ENCODE measurements at regions not wholly inside any gene's neighbourhood (a gene's known extent, or its start where the extent isn't known, plus 50 kb on each side); places are given as distances from the start of the nearest gene placed in this dataset.

DNA sequence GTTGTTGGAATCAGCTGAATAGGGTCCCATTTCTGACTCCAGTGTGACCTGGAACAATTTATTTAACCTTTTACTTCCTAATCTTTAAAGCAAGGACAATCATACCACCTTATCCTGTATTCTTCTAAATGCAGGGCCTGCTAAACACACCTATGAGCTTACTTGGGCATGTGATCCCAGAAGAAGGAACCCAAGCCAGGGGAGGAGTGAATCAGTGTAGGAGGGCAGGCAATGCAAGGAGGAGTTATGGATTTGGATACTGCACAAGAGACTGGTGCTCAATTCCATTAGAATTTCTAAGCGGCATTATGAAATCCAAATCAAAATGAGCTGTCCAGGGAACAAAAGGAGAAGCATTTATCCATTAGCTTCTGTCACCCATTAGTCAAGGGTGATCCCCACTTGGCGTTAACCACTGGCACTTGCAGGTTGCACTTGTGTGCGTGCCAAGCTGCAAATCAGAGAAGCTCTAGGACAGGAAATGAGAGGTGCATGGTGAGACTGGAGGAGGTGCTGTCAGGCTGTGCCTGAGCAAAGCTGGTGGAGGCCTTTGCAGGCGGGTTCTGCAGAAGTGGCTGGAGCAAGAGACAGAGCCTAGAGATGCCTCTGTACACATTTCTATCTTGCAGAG is 297.2 kb upstream of the PLXNA2 start:
- H3K27me3 ChIP-seq (ENCODE audit: insufficient read depth, low read depth, severe bottlenecking), result no peaks in the 10 kb centered on the region
- H3K27ac ChIP-seq, result no peak overlapping the region
- DNase-seq, result no peak
- no peaks in the 10 kb centered on the region for H3K9me3 ChIP-seq (ENCODE audit: severe bottlenecking)
- TF ChIP-seq, protein P1, sequence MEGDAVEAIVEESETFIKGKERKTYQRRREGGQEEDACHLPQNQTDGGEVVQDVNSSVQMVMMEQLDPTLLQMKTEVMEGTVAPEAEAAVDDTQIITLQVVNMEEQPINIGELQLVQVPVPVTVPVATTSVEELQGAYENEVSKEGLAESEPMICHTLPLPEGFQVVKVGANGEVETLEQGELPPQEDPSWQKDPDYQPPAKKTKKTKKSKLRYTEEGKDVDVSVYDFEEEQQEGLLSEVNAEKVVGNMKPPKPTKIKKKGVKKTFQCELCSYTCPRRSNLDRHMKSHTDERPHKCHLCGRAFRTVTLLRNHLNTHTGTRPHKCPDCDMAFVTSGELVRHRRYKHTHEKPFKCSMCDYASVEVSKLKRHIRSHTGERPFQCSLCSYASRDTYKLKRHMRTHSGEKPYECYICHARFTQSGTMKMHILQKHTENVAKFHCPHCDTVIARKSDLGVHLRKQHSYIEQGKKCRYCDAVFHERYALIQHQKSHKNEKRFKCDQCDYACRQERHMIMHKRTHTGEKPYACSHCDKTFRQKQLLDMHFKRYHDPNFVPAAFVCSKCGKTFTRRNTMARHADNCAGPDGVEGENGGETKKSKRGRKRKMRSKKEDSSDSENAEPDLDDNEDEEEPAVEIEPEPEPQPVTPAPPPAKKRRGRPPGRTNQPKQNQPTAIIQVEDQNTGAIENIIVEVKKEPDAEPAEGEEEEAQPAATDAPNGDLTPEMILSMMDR (IDR thresholded peaks at IDR 0.05; ENCODE audit: low read depth, low read length), result no peak
- H3K36me3 ChIP-seq, result no peaks in the 10 kb centered on the region
- no peak overlapping the region for H3K4me3 ChIP-seq (ENCODE audit: low read depth, low read length)

DNA sequence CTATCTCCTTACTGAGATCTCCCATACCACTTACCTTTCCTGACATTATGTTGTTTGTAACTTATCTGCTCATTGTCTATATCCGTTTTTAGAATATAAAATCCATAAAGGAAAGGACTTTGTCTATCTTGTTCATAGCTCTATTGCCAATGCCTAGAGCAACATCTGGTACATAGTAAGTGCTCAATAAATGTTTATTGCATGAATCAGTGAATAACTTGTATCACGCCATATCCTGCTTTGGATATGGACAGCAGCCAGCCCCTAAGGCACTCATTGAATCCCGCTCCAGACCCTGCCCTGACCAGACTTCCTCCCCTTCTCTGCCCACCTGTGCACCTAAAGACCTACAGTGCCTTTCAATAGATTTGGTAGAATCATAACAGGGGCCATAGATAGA is 298.1 kb upstream of the PLXNA2 start:
- no peaks in the 10 kb centered on the region for H3K9me3 ChIP-seq (ENCODE audit: severe bottlenecking)
- no peak overlapping the region for H3K4me3 ChIP-seq (ENCODE audit: low read depth, low read length)
- H3K36me3 ChIP-seq, result no peaks in the 10 kb centered on the region
- DNase-seq, result no peak
- TF ChIP-seq, protein P1 (IDR thresholded peaks at IDR 0.05; ENCODE audit: low read depth, low read length), result no peak
- H3K27ac ChIP-seq, result no peak overlapping the region
- H3K27me3 ChIP-seq (ENCODE audit: insufficient read depth, low read depth, severe bottlenecking), result no peaks in the 10 kb centered on the region

DNA sequence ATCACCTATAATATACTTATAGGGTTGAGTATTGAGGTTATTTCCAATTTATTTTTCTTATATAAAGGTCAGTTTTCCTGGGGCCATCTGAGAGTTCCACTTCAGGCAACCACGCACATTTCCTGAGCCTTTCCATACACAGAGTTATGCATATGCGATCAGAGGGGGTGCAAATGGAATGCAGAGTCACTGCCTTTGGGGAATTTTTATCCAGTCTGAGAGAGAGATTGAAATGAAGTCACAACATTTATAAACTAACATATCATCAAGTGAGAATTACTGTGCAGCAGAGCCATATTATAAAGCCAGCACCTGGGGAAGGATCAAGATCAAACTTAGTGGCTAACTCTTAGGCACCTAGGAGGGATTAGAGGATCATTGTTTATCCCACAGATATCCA is 299.9 kb upstream of the PLXNA2 start:
- TF ChIP-seq, protein P1 (IDR thresholded peaks at IDR 0.05; ENCODE audit: low read depth, low read length), result no peak
- DNase-seq, result no peak

DNA sequence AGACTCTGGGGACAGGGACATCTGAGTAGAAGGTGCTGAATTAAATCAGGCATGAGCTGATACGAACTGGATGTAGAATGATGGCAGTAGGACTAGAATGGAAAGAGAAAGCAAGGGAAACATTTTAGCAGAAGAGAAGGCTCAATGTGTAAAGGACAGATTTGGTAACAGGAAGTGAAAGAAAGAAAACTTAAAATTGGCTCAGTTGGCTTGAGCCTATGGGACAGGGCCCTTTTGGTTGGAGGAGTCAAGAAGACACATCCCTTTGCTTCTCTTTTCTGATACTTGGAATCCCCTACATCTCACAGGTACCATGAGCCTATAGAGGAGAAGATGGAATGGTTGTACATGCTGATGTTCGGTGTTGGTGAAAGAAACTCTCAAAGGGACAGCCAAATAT is 300.6 kb upstream of the PLXNA2 start:
- DNase-seq, result no peak
- no peak overlapping the region for H3K4me3 ChIP-seq (ENCODE audit: low read depth, low read length)
- no peaks in the 10 kb centered on the region for H3K36me3 ChIP-seq
- H3K27ac ChIP-seq, result no peak overlapping the region
- TF ChIP-seq, protein P1 (IDR thresholded peaks at IDR 0.05; ENCODE audit: low read depth, low read length), result no peak
- H3K27me3 ChIP-seq (ENCODE audit: insufficient read depth, low read depth, severe bottlenecking), result no peaks in the 10 kb centered on the region
- no peaks in the 10 kb centered on the region for H3K9me3 ChIP-seq (ENCODE audit: severe bottlenecking)

More for the DNA sequence above, 299.9 kb upstream of the PLXNA2 start:
- H3K4me3 ChIP-seq (ENCODE audit: low read depth, low read length), result no peak overlapping the region
- no peaks in the 10 kb centered on the region for H3K36me3 ChIP-seq
- no peak overlapping the region for H3K27ac ChIP-seq
- H3K27me3 ChIP-seq (ENCODE audit: insufficient read depth, low read depth, severe bottlenecking), result no peaks in the 10 kb centered on the region
- no peaks in the 10 kb centered on the region for H3K9me3 ChIP-seq (ENCODE audit: severe bottlenecking)

DNA sequence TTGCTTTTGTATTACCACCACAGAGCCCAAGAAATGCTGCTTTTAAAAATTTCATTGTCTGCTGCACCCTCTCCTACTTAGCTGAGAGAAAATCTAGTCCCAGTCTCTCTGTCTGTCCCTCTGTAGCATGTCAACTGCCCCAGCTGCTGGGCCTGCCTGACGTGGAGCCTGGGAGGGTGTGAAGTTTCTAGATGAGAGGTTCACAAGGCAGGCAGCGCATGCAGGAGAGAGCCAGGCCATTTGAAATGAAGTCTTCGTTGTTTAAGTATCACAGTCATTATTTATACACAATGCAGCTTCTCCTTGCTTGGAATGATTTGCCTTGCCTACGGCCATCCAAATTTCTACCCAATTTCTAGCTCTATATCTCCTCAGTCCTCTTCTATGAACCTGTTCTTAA is 306.8 kb upstream of the PLXNA2 start:
- Histone ChIP-seq H3K4me3 (ENCODE audit: low read depth, low read length) (no peak overlapping the region), H3K27me3 (ENCODE audit: insufficient read depth, low read depth, severe bottlenecking) (no peaks in the 10 kb centered on the region), H3K27ac (no peak overlapping the region), H3K36me3 (no peaks in the 10 kb centered on the region), H3K9me3 (ENCODE audit: severe bottlenecking) (no peaks in the 10 kb centered on the region)
- no peak for DNase-seq
- TF ChIP-seq, protein P1 (IDR thresholded peaks at IDR 0.05; ENCODE audit: low read depth, low read length), result no peak

All from WERI-Rb-1 (cell line).